ENCODE measurements at regions not wholly inside any gene's neighbourhood (a gene's known extent, or its start where the extent isn't known, plus 50 kb on each side); places are given as distances from the start of the nearest gene placed in this dataset.

- no peak for ATAC-seq
- Histone ChIP-seq H3K27ac (no peak overlapping the region), H3K27me3 (no peaks in the 10 kb centered on the region), H3K36me3 (no peaks in the 10 kb centered on the region), H3K9me3 (no peaks in the 10 kb centered on the region), H3K4me1 (no peaks in the 10 kb centered on the region), H3K4me3 (no peak overlapping the region)
- 91% methylated on average over 10 of the region's 10 CpGs for WGBS (ENCODE audit: insufficient coverage, low coverage, low lambda C conversion rate, missing lambda C conversion rate)
- intact Hi-C loops (cut with DNase I), result no loop called here
- DNase-seq, result no peak
- TF ChIP-seq CTCF (IDR thresholded peaks at IDR 0.05) (no peak), POLR2A (IDR thresholded peaks at IDR 0.05) (no peak)
Measured at GRCh38 chr6:134605034-134605433, 287.1 kb upstream of the SGK1 start.

DNA sequence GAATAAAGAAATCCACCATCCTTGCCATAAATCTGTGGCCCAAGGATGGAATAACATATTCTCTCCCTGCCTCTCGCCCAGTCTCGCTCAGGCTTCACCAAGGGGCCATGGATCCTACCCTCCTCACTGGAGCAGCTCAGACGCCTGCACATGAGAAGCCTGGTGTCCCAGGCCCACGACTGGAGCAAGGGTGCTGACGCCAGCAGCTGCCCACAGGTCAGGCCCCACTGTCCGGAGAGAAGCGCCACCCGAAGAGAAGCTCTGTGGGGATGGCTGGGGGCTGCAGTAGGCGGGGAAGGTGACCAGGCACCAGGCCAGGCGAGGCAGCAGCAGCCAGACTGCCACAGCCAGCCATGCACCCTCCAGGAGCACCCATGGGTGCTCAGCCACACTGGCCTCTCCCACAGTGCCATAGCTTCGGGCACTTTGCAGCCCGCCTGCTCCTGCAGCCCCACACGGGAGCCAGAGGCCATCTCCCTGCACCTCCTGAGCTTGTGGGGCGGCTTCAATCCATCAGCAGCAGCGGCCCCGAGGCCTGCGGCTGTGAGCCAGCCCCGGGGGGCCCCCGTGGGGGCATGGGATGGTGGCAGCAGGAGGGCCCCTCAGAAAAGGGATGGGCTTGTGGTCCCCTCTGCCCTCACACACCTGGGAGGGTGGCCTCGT is 286.2 kb upstream of the SGK1 start:
- 90% methylated on average over 2 of the region's 20 CpGs for WGBS (ENCODE audit: insufficient coverage, low coverage, low lambda C conversion rate, missing lambda C conversion rate)
- peaks cover 0 to 6% (median 0%) of the 10 kb centered on the region in 4 donors for H3K4me1 ChIP-seq
- H3K9me3 ChIP-seq, result no peaks in the 10 kb centered on the region
- intact Hi-C loops (cut with DNase I), result no loop called here
- H3K4me3 ChIP-seq, result no peak overlapping the region
- H3K27ac ChIP-seq, result no peak overlapping the region
- no peaks in the 10 kb centered on the region for H3K27me3 ChIP-seq
- ATAC-seq (no peak), DNase-seq (peak in 1 of 3 donors; percentile 17)
- TF ChIP-seq POLR2A (IDR thresholded peaks at IDR 0.05) (no peak), CTCF (IDR thresholded peaks at IDR 0.05) (no peak)
- no peaks in the 10 kb centered on the region for H3K36me3 ChIP-seq

DNA sequence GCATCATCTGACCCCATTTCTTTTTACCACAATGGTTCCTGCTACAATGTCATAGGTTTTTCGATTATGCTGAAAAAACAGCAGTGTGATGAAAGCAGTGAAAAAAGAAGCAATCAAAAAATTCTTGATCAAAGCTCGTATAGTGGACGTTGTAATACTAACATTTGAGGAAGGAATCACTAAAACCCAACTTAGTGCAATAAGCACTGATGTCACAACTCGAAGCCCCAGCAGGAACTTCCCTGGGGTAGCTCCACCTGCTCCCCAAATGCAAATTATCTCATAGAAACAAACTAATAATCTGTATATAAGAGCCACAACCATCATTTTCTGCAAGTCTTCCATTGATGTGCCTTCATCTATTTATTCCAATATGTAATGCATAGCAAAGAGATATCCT is 285.6 kb upstream of the SGK1 start:
- no peak overlapping the region for H3K4me3 ChIP-seq
- no peaks in the 10 kb centered on the region for H3K9me3 ChIP-seq
- no peaks in the 10 kb centered on the region for H3K36me3 ChIP-seq
- ATAC-seq, result no peak
- DNase-seq, result no peak
- TF ChIP-seq POLR2A (IDR thresholded peaks at IDR 0.05) (no peak), CTCF (IDR thresholded peaks at IDR 0.05) (no peak)
- H3K27me3 ChIP-seq, result no peaks in the 10 kb centered on the region
- H3K27ac ChIP-seq, result no peak overlapping the region
- peaks cover 0 to 6% (median 0%) of the 10 kb centered on the region in 4 donors for H3K4me1 ChIP-seq
- WGBS (ENCODE audit: insufficient coverage, low coverage, low lambda C conversion rate, missing lambda C conversion rate), result 43% methylated on average over 4 of the region's 4 CpGs
- intact Hi-C loops (cut with DNase I), result no loop called here

DNA sequence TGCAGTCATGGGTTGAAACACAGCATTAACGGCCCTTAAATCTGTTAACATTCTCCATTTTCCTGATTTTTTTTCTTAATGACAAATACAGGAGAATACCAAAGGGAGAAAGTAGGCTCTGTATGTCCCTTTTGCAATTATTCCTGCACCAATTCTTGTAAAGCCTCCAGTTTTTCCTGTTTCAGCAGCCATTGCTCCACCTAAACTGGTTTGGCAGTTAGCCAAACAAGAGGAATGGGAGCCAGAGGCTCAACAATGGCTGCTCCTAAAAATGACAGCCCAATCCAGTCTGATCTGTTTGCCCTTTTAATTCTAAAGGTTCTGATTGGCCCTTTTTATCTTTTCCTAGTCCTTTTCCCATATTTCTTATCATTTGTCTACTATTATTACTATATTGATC is 284.2 kb upstream of the SGK1 start:
- no peak for TF ChIP-seq POLR2A (IDR thresholded peaks at IDR 0.05)
- TF ChIP-seq CTCF (IDR thresholded peaks at IDR 0.05), result no peak
- Histone ChIP-seq H3K27ac (no peak overlapping the region), H3K4me3 (no peak overlapping the region), H3K4me1 (peaks cover 0 to 6% (median 0%) of the 10 kb centered on the region in 4 donors), H3K36me3 (no peaks in the 10 kb centered on the region), H3K9me3 (no peaks in the 10 kb centered on the region), H3K27me3 (no peaks in the 10 kb centered on the region)
- 94% methylated on average over 1 of the region's 1 CpG for WGBS (ENCODE audit: insufficient coverage, low coverage, low lambda C conversion rate, missing lambda C conversion rate)
- ATAC-seq (no peak), DNase-seq (no peak)
- intact Hi-C loops (cut with DNase I), result no loop called here

Measured in right lobe of liver (tissue), 6 donors.